SK-N-MC (cell line): ENCODE measurements at regions not wholly inside any gene's neighbourhood (a gene's known extent, or its start where the extent isn't known, plus 50 kb on each side); places are given as distances from the start of the nearest gene placed in this dataset.

Experiments
- DNase-seq: peaks from one replicate; pipeline ENCODE4 v3.0.0-alpha.2; 2011; ENCODE audit warnings: low read depth, low spot score
- H3K27ac ChIP-seq: fragments of 200-600 bp; sonication (generic); 2 replicates; pipeline ENCODE4 v1.5.1; 2016; ENCODE audit warnings: mixed run types
- H3K36me3 ChIP-seq: fragments of 200-600 bp; sonication (generic); 2 replicates; pipeline ENCODE4 v1.6.1; 2017; ENCODE audit warnings: antibody characterized with exemption, low read length, mixed read lengths; ENCODE audit not compliant: insufficient read depth
- H3K4me3 ChIP-seq: fragments of 200-600 bp; sonication (generic); 2 replicates; pipeline ENCODE4 v1.5.1; 2016
- H3K9ac ChIP-seq: fragments of 200-600 bp; sonication (generic); 2 replicates; pipeline ENCODE4 v1.8.0; 2017; ENCODE audit warnings: mixed run types, mixed read lengths; ENCODE audit not compliant: insufficient read length
- H3K9me3 ChIP-seq: fragments of 200-600 bp; sonication (generic); 2 replicates; pipeline ENCODE4 v1.6.1; 2017; ENCODE audit warnings: low read depth, mild to moderate bottlenecking, antibody characterized with exemption, low read length, moderate library complexity, mixed read lengths
- EZH2 ChIP-seq: fragments of 200-600 bp; sonication (generic); IDR thresholded peaks from one replicate; pipeline ENCODE4 v1.6.1; 2017; ENCODE audit warnings: antibody characterized with exemption
- FOXP2 ChIP-seq: optimal IDR thresholded peaks from 2 replicates; pipeline ENCODE3; 2011; ENCODE audit warnings: mild to moderate bottlenecking, moderate library complexity; ENCODE audit not compliant: insufficient read depth; ENCODE audit errors: extremely low read length, control extremely low read depth
- POLR2AphosphoS5 ChIP-seq: IDR thresholded peaks from 2 replicates; pipeline ENCODE4 v1.6.1; 2012; ENCODE audit warnings: mild to moderate bottlenecking, low read depth, low read length, borderline replicate concordance

DNA sequence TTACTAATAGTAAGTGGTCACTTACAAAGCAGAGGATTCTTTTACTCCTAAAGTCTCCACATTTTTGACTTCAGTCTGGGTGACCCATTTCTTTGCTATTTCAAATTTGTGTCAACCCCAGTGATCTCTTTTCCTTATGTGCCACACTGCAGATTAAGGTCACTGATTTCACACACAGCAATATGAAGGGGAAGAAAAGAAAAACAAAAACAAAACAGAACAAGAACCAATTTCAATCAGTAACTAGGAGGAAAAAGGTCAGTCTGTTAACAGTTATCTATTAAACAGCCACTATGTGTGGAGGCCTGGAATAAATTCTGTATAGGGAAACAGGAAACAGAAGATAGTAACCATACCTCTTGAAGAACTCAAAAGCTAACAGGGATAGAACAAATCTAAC, 72.0 kb upstream of the ACVR2A start:
- no peak overlapping the region for H3K27ac ChIP-seq
- no peaks in the 10 kb centered on the region for H3K36me3 ChIP-seq
- H3K4me3 ChIP-seq, result no peak overlapping the region
- no peak for TF ChIP-seq FOXP2
- TF ChIP-seq POLR2AphosphoS5, result no peak
- no peak for TF ChIP-seq EZH2
- DNase-seq, result no peak
- H3K9me3 ChIP-seq, result no peaks in the 10 kb centered on the region
- no peak overlapping the region for H3K9ac ChIP-seq

DNA sequence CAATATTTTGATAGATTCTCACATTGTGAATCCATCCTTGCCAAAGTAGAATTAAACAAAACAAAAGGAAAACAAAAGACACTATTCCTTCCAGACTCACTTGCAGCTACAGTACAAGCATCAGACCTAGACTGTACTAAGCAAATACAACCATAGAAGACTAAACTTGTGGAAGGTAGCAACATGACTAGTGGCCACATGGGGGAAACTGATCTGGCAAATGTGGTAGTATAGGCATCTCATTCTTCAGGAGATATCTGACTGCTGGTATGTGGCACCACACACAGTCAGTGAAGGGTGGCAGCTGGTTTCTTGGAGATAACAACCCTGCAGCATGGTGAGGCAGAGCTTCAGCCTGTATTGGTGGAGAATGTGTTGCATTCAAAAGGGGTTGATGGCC, 81.0 kb upstream of the ACVR2A start:
- Histone ChIP-seq H3K4me3 (no peak overlapping the region), H3K36me3 (no peaks in the 10 kb centered on the region), H3K27ac (no peak overlapping the region), H3K9ac (no peak overlapping the region), H3K9me3 (no peaks in the 10 kb centered on the region)
- TF ChIP-seq FOXP2 (no peak), POLR2AphosphoS5 (no peak), EZH2 (no peak)
- DNase-seq, result no peak

GRCh38 chr2:147760984-147761383, 83.8 kb upstream of the ACVR2A start:
- Histone ChIP-seq H3K4me3 (no peak overlapping the region), H3K27ac (no peak overlapping the region), H3K9ac (no peak overlapping the region), H3K36me3 (no peaks in the 10 kb centered on the region), H3K9me3 (no peaks in the 10 kb centered on the region)
- no peak for DNase-seq
- TF ChIP-seq EZH2, result no peak
- no peak for TF ChIP-seq POLR2AphosphoS5
- TF ChIP-seq FOXP2, result no peak

DNA sequence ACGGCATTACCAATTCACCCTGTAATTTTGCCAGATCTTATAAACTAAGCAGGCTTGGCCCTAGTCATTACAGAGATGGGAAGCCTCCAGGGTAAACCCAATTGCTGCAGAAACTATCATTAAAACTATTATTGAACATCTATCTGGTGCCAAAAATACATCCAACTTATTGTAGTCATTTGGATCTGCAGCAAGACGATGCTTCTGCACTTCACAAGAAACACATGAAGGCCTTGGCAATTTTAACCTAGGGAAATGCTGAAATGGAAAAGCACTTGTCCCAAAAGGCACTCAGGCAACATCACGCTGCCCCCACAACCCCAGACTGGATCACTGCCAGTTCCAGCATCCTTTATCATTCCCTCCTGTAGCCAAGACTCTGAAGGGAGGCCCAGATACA, 85.3 kb upstream of the ACVR2A start:
- no peak for DNase-seq
- H3K4me3 ChIP-seq, result no peak overlapping the region
- H3K9ac ChIP-seq, result no peak overlapping the region
- no peaks in the 10 kb centered on the region for H3K9me3 ChIP-seq
- no peak for TF ChIP-seq FOXP2
- TF ChIP-seq POLR2AphosphoS5, result no peak
- no peak for TF ChIP-seq EZH2
- H3K27ac ChIP-seq, result no peak overlapping the region
- no peaks in the 10 kb centered on the region for H3K36me3 ChIP-seq

GRCh38 chr2:147758821-147759220, 86.0 kb upstream of the ACVR2A start:
- DNase-seq, result no peak
- Histone ChIP-seq H3K9me3 (no peaks in the 10 kb centered on the region), H3K4me3 (no peak overlapping the region), H3K9ac (no peak overlapping the region), H3K36me3 (no peaks in the 10 kb centered on the region), H3K27ac (no peak overlapping the region)
- TF ChIP-seq POLR2AphosphoS5, result no peak
- no peak for TF ChIP-seq EZH2
- no peak for TF ChIP-seq FOXP2

- no peak overlapping the region for H3K4me3 ChIP-seq
- H3K9me3 ChIP-seq, result no peaks in the 10 kb centered on the region
- TF ChIP-seq EZH2 (no peak), POLR2AphosphoS5 (no peak), FOXP2 (no peak)
- H3K9ac ChIP-seq, result no peak overlapping the region
- H3K27ac ChIP-seq, result no peak overlapping the region
- DNase-seq, result no peak
- H3K36me3 ChIP-seq, result no peaks in the 10 kb centered on the region
These were observed 88.8 kb upstream of the ACVR2A start for GRCh38 chr2:147756069-147756468.

- no peak for TF ChIP-seq FOXP2
- no peak for TF ChIP-seq EZH2
- no peak for TF ChIP-seq POLR2AphosphoS5
- H3K27ac ChIP-seq, result no peak overlapping the region
- H3K9me3 ChIP-seq, result no peaks in the 10 kb centered on the region
- H3K36me3 ChIP-seq, result no peaks in the 10 kb centered on the region
- H3K9ac ChIP-seq, result no peak overlapping the region
- no peak overlapping the region for H3K4me3 ChIP-seq
- DNase-seq, result no peak
These were observed 104.5 kb upstream of the ACVR2A start for GRCh38 chr2:147740211-147740927.

GRCh38 chr2:147739508-147739907, 105.3 kb upstream of the ACVR2A start:
- Histone ChIP-seq H3K9ac (no peak overlapping the region), H3K9me3 (no peaks in the 10 kb centered on the region), H3K4me3 (no peak overlapping the region), H3K36me3 (no peaks in the 10 kb centered on the region), H3K27ac (no peak overlapping the region)
- TF ChIP-seq EZH2 (no peak), POLR2AphosphoS5 (no peak), FOXP2 (no peak)
- peak; percentile 26 for DNase-seq

GRCh38 chr2:147718831-147719230, 126.0 kb upstream of the ACVR2A start:
- Histone ChIP-seq H3K4me3 (no peak overlapping the region), H3K9ac (no peak overlapping the region), H3K9me3 (no peaks in the 10 kb centered on the region), H3K27ac (no peak overlapping the region), H3K36me3 (no peaks in the 10 kb centered on the region)
- DNase-seq, result no peak
- TF ChIP-seq FOXP2 (no peak), EZH2 (no peak), POLR2AphosphoS5 (no peak)
